GM06990 (cell line): ENCODE measurements at regions not wholly inside any gene's neighbourhood (a gene's known extent, or its start where the extent isn't known, plus 50 kb on each side); places are given as distances from the start of the nearest gene placed in this dataset.

ENCODE experiments used
- DNase-seq: peaks from one replicate; pipeline ENCODE4 v3.0.0-alpha.2; 2011; ENCODE audit not compliant: insufficient read length; ENCODE audit errors: extremely low read depth
- H3K27me3 ChIP-seq: replicated peaks from 2 replicates; pipeline ENCODE4 v1.6.0; 2011; ENCODE audit warnings: low read length; ENCODE audit not compliant: control insufficient read depth, insufficient read depth
- H3K36me3 ChIP-seq: 2 replicates; pipeline ENCODE4 v1.5.1; 2011; ENCODE audit warnings: low read length; ENCODE audit not compliant: control insufficient read depth, insufficient read depth
- H3K4me3 ChIP-seq: replicated peaks from 2 replicates; pipeline ENCODE4 v1.5.1; 2011; ENCODE audit warnings: low read depth, mild to moderate bottlenecking, control low read depth, low read length
- CTCF ChIP-seq: IDR thresholded peaks from 2 replicates; pipeline ENCODE4 v1.5.1; 2011; ENCODE audit warnings: low read length, control low read depth, mild to moderate bottlenecking, inconsistent platforms; ENCODE audit not compliant: insufficient read depth, poor library complexity, severe bottlenecking

GRCh38 chr22:22033803-22034468, 51.3 kb upstream of the TOP3B start:
- no peak for DNase-seq
- H3K36me3 ChIP-seq = no peaks in the 10 kb centered on the region

GRCh38 chr22:22032906-22033802, 50.6 kb upstream of the TOP3B start:
- no peaks in the 10 kb centered on the region for H3K27me3 ChIP-seq
- TF ChIP-seq CTCF = no peak

More at GRCh38 chr22:22033803-22034468, 51.3 kb upstream of the TOP3B start:
- no peak overlapping the region for H3K4me3 ChIP-seq
- TF ChIP-seq CTCF = no peak
- no peaks in the 10 kb centered on the region for H3K27me3 ChIP-seq

GRCh38 chr22:22032099-22032905, 49.7 kb upstream of the TOP3B start:
- Histone ChIP-seq H3K4me3 (no peak overlapping the region), H3K27me3 (no peaks in the 10 kb centered on the region)
- TF ChIP-seq CTCF = no peak

More at GRCh38 chr22:22032906-22033802, 50.6 kb upstream of the TOP3B start:
- no peak overlapping the region for H3K4me3 ChIP-seq
- no peaks in the 10 kb centered on the region for H3K36me3 ChIP-seq
- no peak for DNase-seq

More at GRCh38 chr22:22032099-22032905, 49.7 kb upstream of the TOP3B start:
- no peak for DNase-seq
- no peaks in the 10 kb centered on the region for H3K36me3 ChIP-seq
